ENCODE measurements at regions not wholly inside any gene's neighbourhood (a gene's known extent, or its start where the extent isn't known, plus 50 kb on each side); places are given as distances from the start of the nearest gene placed in this dataset.

GRCh38 chr6:14246876-14247275, 129.3 kb downstream of the CD83 start:
- Mint-ChIP-seq H3K36me3 (ENCODE audit: low read depth) (no peaks in the 10 kb centered on the region), H3K4me3 (no peak overlapping the region), H3K27me3 (no peaks in the 10 kb centered on the region), H3K4me1 (no peaks in the 10 kb centered on the region), H3K27ac (no peak overlapping the region), H3K9me3 (peaks cover 6% of the 10 kb centered on the region)
- POLR2A ChIA-PET = no interaction called here
- no peak for DNase-seq
- CTCF ChIA-PET = no interaction called here

- peaks cover under 1% of the 10 kb centered on the region for H3K9me3 Mint-ChIP-seq
- POLR2A ChIA-PET = no interaction called here
- DNase-seq = no peak
- H3K36me3 Mint-ChIP-seq (ENCODE audit: low read depth) = no peaks in the 10 kb centered on the region
- H3K4me1 Mint-ChIP-seq = peaks cover 2% of the 10 kb centered on the region
- H3K27ac Mint-ChIP-seq = no peak overlapping the region
- CTCF ChIA-PET = no interaction called here
- no peak overlapping the region for H3K4me3 Mint-ChIP-seq
- no peaks in the 10 kb centered on the region for H3K27me3 Mint-ChIP-seq
These were observed 133.0 kb downstream of the CD83 start for GRCh38 chr6:14250573-14250972.

- ChIA-PET POLR2A (no interaction called here), CTCF (no interaction called here)
- H3K9me3 Mint-ChIP-seq = no peaks in the 10 kb centered on the region
- H3K4me3 Mint-ChIP-seq = no peak overlapping the region
- H3K4me1 Mint-ChIP-seq = peaks cover 2% of the 10 kb centered on the region
- no peaks in the 10 kb centered on the region for H3K27me3 Mint-ChIP-seq
- no peak for DNase-seq
- no peaks in the 10 kb centered on the region for H3K36me3 Mint-ChIP-seq (ENCODE audit: low read depth)
- H3K27ac Mint-ChIP-seq = no peak overlapping the region
These were observed 134.8 kb downstream of the CD83 start for GRCh38 chr6:14252271-14252850.

DNA sequence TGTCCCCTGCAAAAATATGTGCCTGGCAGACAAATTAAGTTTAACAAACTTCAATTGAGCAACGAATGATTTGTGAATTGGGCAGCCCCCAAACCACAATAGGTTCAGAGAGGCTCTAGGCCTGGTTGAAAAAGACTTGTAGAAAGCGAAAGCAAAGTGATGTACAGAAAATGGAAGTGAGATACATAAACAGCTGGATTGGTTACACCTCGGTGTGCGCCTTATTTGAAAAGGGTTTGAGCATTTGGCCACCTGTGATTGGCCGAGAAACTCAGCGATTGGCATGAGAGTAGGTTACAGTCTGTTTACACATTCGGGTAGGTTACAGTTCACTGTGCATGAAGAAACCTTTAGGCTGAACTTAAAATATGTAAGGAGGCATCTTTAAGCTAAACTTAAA, 136.9 kb downstream of the CD83 start:
- no peak overlapping the region for H3K27ac Mint-ChIP-seq

DNA sequence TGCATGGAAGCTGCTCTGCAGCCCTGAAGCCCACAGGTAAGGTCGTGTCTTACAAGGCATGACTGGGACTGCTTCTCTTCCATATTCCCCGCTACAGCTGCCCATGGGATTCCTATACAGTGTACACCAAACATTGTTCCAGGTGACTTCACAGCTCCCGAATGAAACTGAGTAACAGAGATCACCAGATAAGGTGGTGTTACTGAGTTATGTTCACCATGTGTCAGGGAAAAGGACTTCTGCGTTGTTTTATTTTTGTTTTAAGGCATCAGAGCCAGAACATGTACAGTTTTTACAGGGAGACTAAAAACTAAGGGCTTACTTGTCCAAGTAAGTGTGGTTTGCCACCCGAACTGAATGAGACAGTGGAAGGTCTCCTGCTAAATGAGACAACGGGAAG, 138.3 kb downstream of the CD83 start:
- Mint-ChIP-seq H3K27me3 (no peaks in the 10 kb centered on the region), H3K36me3 (ENCODE audit: low read depth) (no peaks in the 10 kb centered on the region), H3K9me3 (peaks cover 3% of the 10 kb centered on the region), H3K27ac (no peak overlapping the region), H3K4me3 (no peak overlapping the region), H3K4me1 (peaks cover 2% of the 10 kb centered on the region)
- ChIA-PET CTCF (no interaction called here), POLR2A (no interaction called here)
- DNase-seq = no peak

More for the DNA sequence above, 136.9 kb downstream of the CD83 start:
- peaks cover 2% of the 10 kb centered on the region for H3K4me1 Mint-ChIP-seq
- H3K9me3 Mint-ChIP-seq = no peaks in the 10 kb centered on the region
- ChIA-PET POLR2A (no interaction called here), CTCF (no interaction called here)
- no peaks in the 10 kb centered on the region for H3K36me3 Mint-ChIP-seq (ENCODE audit: low read depth)
- DNase-seq = no peak
- H3K27me3 Mint-ChIP-seq = no peaks in the 10 kb centered on the region
- no peak overlapping the region for H3K4me3 Mint-ChIP-seq

DNA sequence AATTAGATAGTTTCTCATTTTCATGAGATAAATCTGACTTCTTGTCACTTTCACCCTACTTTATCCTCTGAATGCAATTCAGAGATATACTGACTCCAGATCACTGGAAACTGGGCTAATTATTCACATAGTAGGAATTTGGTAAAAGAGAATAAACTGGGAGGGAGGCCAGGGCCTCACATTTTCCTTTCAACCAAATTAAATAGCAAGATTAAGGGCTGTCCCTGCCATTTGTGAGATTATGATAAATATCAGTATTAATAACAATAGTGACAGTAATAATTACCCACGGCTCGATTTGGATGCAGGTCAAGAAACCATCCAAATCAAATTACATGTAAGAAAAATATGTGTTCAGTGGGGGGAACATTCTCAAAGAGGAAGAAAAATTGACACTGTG, 140.5 kb downstream of the CD83 start:
- POLR2A ChIA-PET = no interaction called here
- H3K9me3 Mint-ChIP-seq = peaks cover 6% of the 10 kb centered on the region

GRCh38 chr6:14258695-14259593, 141.4 kb downstream of the CD83 start:
- CTCF ChIA-PET = no interaction called here
- Mint-ChIP-seq H3K36me3 (ENCODE audit: low read depth) (peaks cover 3% of the 10 kb centered on the region), H3K9me3 (peaks cover 9% of the 10 kb centered on the region), H3K4me1 (peaks cover 2% of the 10 kb centered on the region), H3K27ac (no peak overlapping the region), H3K27me3 (peaks cover 1% of the 10 kb centered on the region), H3K4me3 (no peak overlapping the region)
- POLR2A ChIA-PET = no interaction called here
- DNase-seq = no peak

More for the DNA sequence above, 140.5 kb downstream of the CD83 start:
- no peak overlapping the region for H3K27ac Mint-ChIP-seq
- CTCF ChIA-PET = no interaction called here
- no peak overlapping the region for H3K4me3 Mint-ChIP-seq
- H3K36me3 Mint-ChIP-seq (ENCODE audit: low read depth) = no peaks in the 10 kb centered on the region
- peaks cover 2% of the 10 kb centered on the region for H3K4me1 Mint-ChIP-seq
- H3K27me3 Mint-ChIP-seq = peaks cover 1% of the 10 kb centered on the region
- DNase-seq = no peak

DNA sequence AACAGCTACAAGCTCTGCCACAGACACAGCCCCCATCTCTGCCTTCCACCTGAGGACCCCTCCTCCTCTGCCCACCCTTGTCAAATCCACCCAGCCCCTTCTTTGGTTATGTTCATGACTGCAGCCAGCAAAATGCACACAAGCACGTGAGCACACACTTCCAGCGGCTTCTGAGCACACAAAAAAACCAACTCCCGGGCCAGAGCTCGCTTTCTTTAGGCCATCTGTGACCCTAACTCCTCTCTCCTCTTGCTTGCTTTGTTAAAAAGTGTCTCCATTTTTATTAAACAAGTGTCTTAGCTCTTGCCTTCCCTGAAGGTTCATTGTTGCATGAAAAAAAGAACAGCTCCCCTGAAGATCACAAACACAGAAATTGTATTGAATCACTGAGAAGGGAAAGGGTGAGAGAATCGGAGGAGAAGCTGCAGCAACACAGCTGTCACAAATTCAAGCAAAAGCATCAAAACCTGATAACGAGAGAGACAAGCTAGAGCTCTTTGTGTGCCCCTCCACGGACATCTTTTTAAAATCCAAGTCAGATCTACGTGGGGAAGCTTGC, 142.1 kb downstream of the CD83 start:
- H3K9me3 Mint-ChIP-seq = peaks cover 15% of the 10 kb centered on the region
- no peaks in the 10 kb centered on the region for H3K4me1 Mint-ChIP-seq
- H3K36me3 Mint-ChIP-seq (ENCODE audit: low read depth) = peaks cover 7% of the 10 kb centered on the region
- no peak for DNase-seq
- H3K27me3 Mint-ChIP-seq = peaks cover 1% of the 10 kb centered on the region
- no peak overlapping the region for H3K4me3 Mint-ChIP-seq
- POLR2A ChIA-PET = no interaction called here
- H3K27ac Mint-ChIP-seq = no peak overlapping the region
- CTCF ChIA-PET = no interaction called here

DNA sequence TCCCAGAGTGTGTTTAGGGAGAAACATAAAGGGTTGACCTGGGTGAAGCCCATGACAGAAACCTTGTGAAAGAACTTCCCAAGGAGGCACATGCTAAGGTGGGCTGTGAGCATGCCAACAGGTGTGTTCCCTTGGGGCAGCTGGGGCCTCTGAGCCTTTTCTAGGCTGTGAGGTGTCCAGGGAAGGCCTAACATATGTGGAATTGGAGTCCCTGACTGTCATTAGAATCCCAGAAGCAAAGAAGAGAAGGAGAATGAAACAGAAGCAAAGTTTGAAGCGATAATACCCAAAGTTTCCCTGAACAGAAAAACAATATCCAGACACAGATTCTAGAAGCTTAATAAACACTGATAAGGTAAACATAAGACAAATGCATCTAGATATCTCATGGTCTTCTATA, 143.3 kb downstream of the CD83 start:
- peaks cover 1% of the 10 kb centered on the region for H3K27me3 Mint-ChIP-seq
- ChIA-PET POLR2A (no interaction called here), CTCF (no interaction called here)
- H3K27ac Mint-ChIP-seq = no peak overlapping the region
- DNase-seq = no peak
- H3K36me3 Mint-ChIP-seq (ENCODE audit: low read depth) = peaks cover 7% of the 10 kb centered on the region
- peaks cover 20% of the 10 kb centered on the region for H3K9me3 Mint-ChIP-seq
- H3K4me3 Mint-ChIP-seq = no peak overlapping the region
- peaks cover 3% of the 10 kb centered on the region for H3K4me1 Mint-ChIP-seq

- ChIA-PET CTCF (no interaction called here), POLR2A (no interaction called here)
- no peak overlapping the region for H3K27ac Mint-ChIP-seq
- H3K36me3 Mint-ChIP-seq (ENCODE audit: low read depth) = peaks cover 7% of the 10 kb centered on the region
- H3K9me3 Mint-ChIP-seq = peaks cover 20% of the 10 kb centered on the region
- no peak overlapping the region for H3K4me3 Mint-ChIP-seq
- peaks cover 1% of the 10 kb centered on the region for H3K27me3 Mint-ChIP-seq
- peaks cover 5% of the 10 kb centered on the region for H3K4me1 Mint-ChIP-seq
- no peak for DNase-seq
These were observed 146.4 kb downstream of the CD83 start for GRCh38 chr6:14263881-14264424.

DNA sequence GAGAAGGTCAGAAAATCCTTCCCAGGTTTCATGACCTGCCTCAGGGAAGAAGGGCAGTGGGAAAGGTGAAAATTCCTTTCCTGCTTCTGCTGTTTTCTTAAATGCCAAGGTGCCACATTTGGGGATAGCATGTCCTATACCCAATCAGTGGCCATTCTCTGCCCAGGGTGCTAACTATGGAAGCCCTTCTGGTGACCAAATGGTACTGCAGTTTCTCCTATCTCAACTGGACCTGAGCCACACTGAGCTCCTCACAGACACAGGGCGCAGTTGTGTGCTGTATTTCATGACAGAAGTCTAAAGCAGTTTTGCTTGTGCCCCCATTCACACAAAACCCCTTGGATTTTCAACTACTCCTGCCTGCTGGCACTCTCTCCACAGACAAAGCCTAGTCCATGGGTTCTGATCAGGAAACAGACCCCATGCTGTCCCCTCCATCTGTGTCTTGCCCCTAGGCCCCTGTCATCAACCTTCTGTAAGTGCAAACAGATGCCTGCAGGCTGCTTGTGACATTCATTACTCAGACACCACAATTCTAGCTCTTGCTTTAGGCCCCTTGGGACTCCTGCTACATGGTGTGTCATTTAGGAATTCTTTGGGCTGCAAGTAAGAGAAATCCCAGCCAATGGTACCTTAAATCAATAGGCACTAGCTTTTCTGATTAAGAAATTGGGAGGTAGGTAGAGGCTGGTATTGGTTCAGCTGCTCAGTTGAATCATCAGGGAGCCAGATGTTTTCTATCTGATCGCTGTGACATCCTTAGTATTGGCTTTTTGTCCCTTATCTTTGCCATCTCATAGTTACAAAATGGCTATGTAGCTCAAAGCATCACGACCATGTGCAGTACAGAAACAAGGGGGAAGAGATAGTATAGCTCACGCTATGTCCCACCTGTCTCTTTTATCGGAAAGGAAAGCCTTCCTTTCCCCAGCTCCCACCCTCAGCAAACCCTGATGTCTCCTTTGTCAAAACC, 147.8 kb downstream of the CD83 start:
- peaks cover 16% of the 10 kb centered on the region for H3K9me3 Mint-ChIP-seq
- H3K4me1 Mint-ChIP-seq = peaks cover 9% of the 10 kb centered on the region
- no peak overlapping the region for H3K27ac Mint-ChIP-seq
- no peak for DNase-seq
- H3K27me3 Mint-ChIP-seq = peaks cover 1% of the 10 kb centered on the region
- ChIA-PET CTCF (no interaction called here), POLR2A (no interaction called here)
- H3K4me3 Mint-ChIP-seq = no peak overlapping the region
- H3K36me3 Mint-ChIP-seq (ENCODE audit: low read depth) = peaks cover 7% of the 10 kb centered on the region

DNA sequence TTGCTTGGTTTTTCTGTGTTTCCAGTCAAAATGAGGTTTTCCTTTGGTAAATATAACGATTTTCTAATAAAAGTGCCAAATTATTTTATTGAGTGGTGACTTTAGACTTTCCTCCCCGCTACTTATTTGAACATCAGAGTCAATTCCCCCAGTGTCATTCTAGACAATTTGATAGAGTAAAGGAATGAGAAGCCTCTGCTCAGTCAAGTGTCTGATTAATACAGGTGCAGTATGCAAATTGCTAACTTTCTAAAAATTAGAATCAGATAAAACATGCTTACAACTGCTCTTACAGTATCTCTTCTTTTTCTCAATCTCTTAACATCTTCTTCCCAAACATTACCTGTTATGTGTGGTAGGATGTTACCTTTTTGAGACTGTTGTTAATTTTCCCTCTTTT, 148.7 kb downstream of the CD83 start:
- CTCF ChIA-PET = no interaction called here
- Mint-ChIP-seq H3K36me3 (ENCODE audit: low read depth) (peaks cover 11% of the 10 kb centered on the region), H3K27me3 (peaks cover 1% of the 10 kb centered on the region), H3K4me1 (peaks cover 18% of the 10 kb centered on the region), H3K4me3 (no peak overlapping the region), H3K9me3 (peaks cover 14% of the 10 kb centered on the region), H3K27ac (no peak overlapping the region)
- POLR2A ChIA-PET = no interaction called here
- no peak for DNase-seq

Data from activated CD4-positive, alpha-beta memory T cell treated with anti-CD3 and anti-CD28 coated beads, Interleukin-2, amount 10 ng/mL, durations not matched to agents 7 days and 5 days (primary cell).